Neural cell (in vitro differentiated cells): ENCODE measurements at regions not wholly inside any gene's neighbourhood (a gene's known extent, or its start where the extent isn't known, plus 50 kb on each side); places are given as distances from the start of the nearest gene placed in this dataset.

Experiments
- H2AFZ ChIP-seq: fragments of 200-600, 300-800 bp; sonication (generic), shearing (Covaris generic); 2 replicates; pipeline ENCODE4 v1.6.0; 2014; ENCODE audit warnings: low read depth, mild to moderate bottlenecking, antibody characterized with exemption, low read length, moderate library complexity
- H3F3A ChIP-seq: fragments of 200-600 bp; shearing (Covaris generic); 2 replicates; pipeline ENCODE4 v1.6.1; 2016; ENCODE audit warnings: mild to moderate bottlenecking, moderate library complexity, mixed read lengths, antibody characterized with exemption, low read length; ENCODE audit not compliant: insufficient read depth, poor library complexity, severe bottlenecking
- H3K27ac ChIP-seq: fragments of 200-600, 300-800 bp; sonication (generic), shearing (Covaris generic); 2 replicates; pipeline ENCODE4 v1.5.1; 2014; ENCODE audit warnings: mild to moderate bottlenecking, low read length, moderate library complexity
- H3K27me3 ChIP-seq: fragments of 300-800, 200-600 bp; sonication (generic), shearing (Covaris generic); 2 replicates; pipeline ENCODE4 v1.6.0; 2014; ENCODE audit warnings: mild to moderate bottlenecking, low read depth, low read length, moderate library complexity; ENCODE audit not compliant: insufficient read depth
- H3K36me3 ChIP-seq: fragments of 300-800, 200-600 bp; sonication (generic), shearing (Covaris generic); 2 replicates; pipeline ENCODE4 v1.5.1; 2014; ENCODE audit warnings: mild to moderate bottlenecking, antibody characterized with exemption, low read length, moderate library complexity; ENCODE audit not compliant: insufficient read depth
- H3K4me2 ChIP-seq: fragments of 300-800, 200-600 bp; sonication (generic), shearing (Covaris generic); 2 replicates; pipeline ENCODE4 v1.6.0; 2014; ENCODE audit warnings: mild to moderate bottlenecking, low read length
- H3K4me3 ChIP-seq: fragments of 300-800, 200-600 bp; sonication (generic), shearing (Covaris generic); 2 replicates; pipeline ENCODE4 v1.5.1; 2014; ENCODE audit warnings: mild to moderate bottlenecking, low read length, moderate library complexity
- H3K79me2 ChIP-seq: fragments of 200-600 bp; shearing (Covaris generic); replicated peaks from 2 replicates; pipeline ENCODE4 v1.6.0; 2014; ENCODE audit warnings: mild to moderate bottlenecking, low read length, moderate library complexity; ENCODE audit not compliant: insufficient read depth
- H3K9ac ChIP-seq: fragments of 300-800, 200-600 bp; sonication (generic), shearing (Covaris generic); 2 replicates; pipeline ENCODE4 v1.6.1; 2016; ENCODE audit warnings: mild to moderate bottlenecking, low read length, mixed read lengths
- H3K9me2 ChIP-seq: fragments of 200-600 bp; shearing (Covaris generic); 2 replicates; pipeline ENCODE4 v1.6.1; 2016; ENCODE audit warnings: mild to moderate bottlenecking, low read length, mixed read lengths; ENCODE audit not compliant: insufficient read depth
- H3K9me3 ChIP-seq: fragments of 200-600, 300-800 bp; sonication (generic), shearing (Covaris generic); 2 replicates; pipeline ENCODE4 v1.6.1; 2016; ENCODE audit warnings: mild to moderate bottlenecking, mixed run types, low read length, moderate library complexity, mixed read lengths
- H4K20me1 ChIP-seq: fragments of 200-600 bp; shearing (Covaris generic); 2 replicates; pipeline ENCODE4 v1.6.1; 2016; ENCODE audit warnings: mild to moderate bottlenecking, mixed run types; ENCODE audit not compliant: insufficient read depth
- CTCF ChIP-seq: fragments of 450-650 bp; IDR thresholded peaks from 2 replicates; pipeline ENCODE4 v1.5.1; 2014; ENCODE audit warnings: antibody characterized with exemption, mild to moderate bottlenecking, moderate library complexity; ENCODE audit not compliant: poor library complexity, severe bottlenecking
- EP300 ChIP-seq: fragments of 450-650 bp; conservative IDR thresholded peaks from 2 replicates; pipeline ENCODE4 v1.6.1; 2014; ENCODE audit warnings: antibody characterized with exemption, mild to moderate bottlenecking, moderate library complexity; ENCODE audit not compliant: poor library complexity, severe bottlenecking
- EZH2 ChIP-seq: fragments of 200-600, 300-800 bp; shearing (Covaris generic), sonication (generic); IDR thresholded peaks from 2 replicates; pipeline ENCODE4 v1.6.1; 2014; ENCODE audit warnings: antibody characterized with exemption, low read length, borderline replicate concordance, mild to moderate bottlenecking; ENCODE audit not compliant: insufficient read depth, poor library complexity, severe bottlenecking
- MXI1 ChIP-seq: fragments of 450-650 bp; conservative IDR thresholded peaks from 2 replicates; pipeline ENCODE4 v1.6.1; 2014; ENCODE audit warnings: antibody characterized with exemption, mild to moderate bottlenecking; ENCODE audit not compliant: poor library complexity, severe bottlenecking
- POLR2AphosphoS5 ChIP-seq: IDR thresholded peaks from 2 replicates; pipeline ENCODE4 v1.6.1; 2012
- RAD21 ChIP-seq: fragments of 450-650 bp; conservative IDR thresholded peaks from 2 replicates; pipeline ENCODE4 v1.6.1; 2014; ENCODE audit warnings: antibody characterized with exemption, mild to moderate bottlenecking, moderate library complexity
- SMC3 ChIP-seq: fragments of 450-650 bp; conservative IDR thresholded peaks from 2 replicates; pipeline ENCODE4 v1.6.1; 2014; ENCODE audit warnings: antibody characterized with exemption, mild to moderate bottlenecking, moderate library complexity; ENCODE audit not compliant: poor library complexity
- TAF1 ChIP-seq: IDR thresholded peaks from 2 replicates; pipeline ENCODE4 v1.6.1; 2012; ENCODE audit warnings: low read depth
- TF ChIP-seq, protein P1 (sequence below): IDR thresholded peaks from 2 replicates; pipeline ENCODE4 v1.6.1; 2012; ENCODE audit warnings: borderline replicate concordance

- Histone ChIP-seq H3K9me2 (no peaks in the 10 kb centered on the region), H3K4me2 (no peak overlapping the region), H3K79me2 (no peaks in the 10 kb centered on the region), H4K20me1 (no peaks in the 10 kb centered on the region), H3K36me3 (no peaks in the 10 kb centered on the region), H3K9ac (no peak overlapping the region), H3K4me3 (no peak overlapping the region), H3K9me3 (no peaks in the 10 kb centered on the region), H2AFZ (no peak overlapping the region), H3F3A (no peaks in the 10 kb centered on the region), H3K27me3 (no peaks in the 10 kb centered on the region), H3K27ac (no peak overlapping the region)
- TF ChIP-seq EZH2: no peak
- TF ChIP-seq RAD21: no peak
- no peak for TF ChIP-seq CTCF
Measured at GRCh38 chr2:235430366-235431083, 63.3 kb upstream of the AGAP1 start.

DNA sequence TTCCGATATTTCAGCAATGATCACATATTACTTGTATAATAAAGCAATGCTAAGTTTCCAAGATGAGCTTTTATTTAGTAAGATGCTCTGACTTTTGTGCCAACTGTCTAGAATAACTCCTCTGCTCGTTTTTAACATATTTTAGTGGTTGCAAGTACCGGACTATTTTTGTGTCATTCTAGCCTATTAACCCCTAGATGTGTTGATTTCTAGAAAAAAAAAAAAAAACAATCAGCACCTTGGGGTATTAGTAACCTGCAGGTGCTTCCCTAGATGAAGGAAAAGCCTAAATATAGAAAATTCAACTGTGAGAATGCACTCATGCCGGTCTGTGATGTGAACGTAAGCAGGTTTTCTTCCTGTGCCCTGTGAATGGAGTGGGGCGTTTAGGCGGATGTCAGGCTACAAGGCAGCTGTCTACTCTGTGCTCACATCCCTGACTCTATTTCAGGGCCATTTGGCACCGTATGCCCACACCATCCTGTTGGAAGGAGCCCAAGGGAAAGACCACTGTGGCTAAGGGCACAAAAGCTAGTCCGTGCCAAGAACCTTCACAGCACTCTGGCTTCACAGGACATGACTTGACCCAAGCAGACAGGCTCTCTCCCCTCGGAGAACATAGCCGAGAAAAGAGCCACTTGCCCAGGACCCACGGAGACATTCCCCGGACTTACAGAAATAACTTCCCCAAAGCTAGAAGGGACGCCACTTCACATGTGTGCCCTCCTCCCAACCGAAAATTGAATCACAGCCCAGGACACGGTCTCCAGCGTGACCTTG is 60.9 kb upstream of the AGAP1 start:
- H3K27ac ChIP-seq: no peak overlapping the region
- no peaks in the 10 kb centered on the region for H3K79me2 ChIP-seq
- no peaks in the 10 kb centered on the region for H3K27me3 ChIP-seq
- H4K20me1 ChIP-seq: no peaks in the 10 kb centered on the region
- no peak overlapping the region for H3K4me3 ChIP-seq
- H3K9me2 ChIP-seq: no peaks in the 10 kb centered on the region
- H3K36me3 ChIP-seq: no peaks in the 10 kb centered on the region
- no peaks in the 10 kb centered on the region for H3F3A ChIP-seq
- TF ChIP-seq CTCF (no peak), POLR2AphosphoS5 (no peak), RAD21 (no peak), TAF1 (no peak), MXI1 (no peak), EZH2 (no peak), EP300 (no peak), SMC3 (no peak)
- TF ChIP-seq, protein P1, sequence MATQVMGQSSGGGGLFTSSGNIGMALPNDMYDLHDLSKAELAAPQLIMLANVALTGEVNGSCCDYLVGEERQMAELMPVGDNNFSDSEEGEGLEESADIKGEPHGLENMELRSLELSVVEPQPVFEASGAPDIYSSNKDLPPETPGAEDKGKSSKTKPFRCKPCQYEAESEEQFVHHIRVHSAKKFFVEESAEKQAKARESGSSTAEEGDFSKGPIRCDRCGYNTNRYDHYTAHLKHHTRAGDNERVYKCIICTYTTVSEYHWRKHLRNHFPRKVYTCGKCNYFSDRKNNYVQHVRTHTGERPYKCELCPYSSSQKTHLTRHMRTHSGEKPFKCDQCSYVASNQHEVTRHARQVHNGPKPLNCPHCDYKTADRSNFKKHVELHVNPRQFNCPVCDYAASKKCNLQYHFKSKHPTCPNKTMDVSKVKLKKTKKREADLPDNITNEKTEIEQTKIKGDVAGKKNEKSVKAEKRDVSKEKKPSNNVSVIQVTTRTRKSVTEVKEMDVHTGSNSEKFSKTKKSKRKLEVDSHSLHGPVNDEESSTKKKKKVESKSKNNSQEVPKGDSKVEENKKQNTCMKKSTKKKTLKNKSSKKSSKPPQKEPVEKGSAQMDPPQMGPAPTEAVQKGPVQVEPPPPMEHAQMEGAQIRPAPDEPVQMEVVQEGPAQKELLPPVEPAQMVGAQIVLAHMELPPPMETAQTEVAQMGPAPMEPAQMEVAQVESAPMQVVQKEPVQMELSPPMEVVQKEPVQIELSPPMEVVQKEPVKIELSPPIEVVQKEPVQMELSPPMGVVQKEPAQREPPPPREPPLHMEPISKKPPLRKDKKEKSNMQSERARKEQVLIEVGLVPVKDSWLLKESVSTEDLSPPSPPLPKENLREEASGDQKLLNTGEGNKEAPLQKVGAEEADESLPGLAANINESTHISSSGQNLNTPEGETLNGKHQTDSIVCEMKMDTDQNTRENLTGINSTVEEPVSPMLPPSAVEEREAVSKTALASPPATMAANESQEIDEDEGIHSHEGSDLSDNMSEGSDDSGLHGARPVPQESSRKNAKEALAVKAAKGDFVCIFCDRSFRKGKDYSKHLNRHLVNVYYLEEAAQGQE: no peak
- H2AFZ ChIP-seq: no peak overlapping the region
- no peak overlapping the region for H3K9ac ChIP-seq
- no peaks in the 10 kb centered on the region for H3K9me3 ChIP-seq
- no peak overlapping the region for H3K4me2 ChIP-seq
